PC-9 (cell line): ENCODE measurements at regions not wholly inside any gene's neighbourhood (a gene's known extent, or its start where the extent isn't known, plus 50 kb on each side); places are given as distances from the start of the nearest gene placed in this dataset.

Experiments used
- BruUV-seq: library from RNA; stranded (reverse); fragments of 400-500 nt; replicated peaks from 2 replicates; lab custom pipeline; 2021; lab: Mats Ljungman, UMichigan
- CTCF ChIA-PET: fragments of 300-600 bp; sonication (Branson Sonifier 250); formaldehyde crosslinking; loops from one replicate; lab custom pipeline; 2022; ENCODE audit warnings: antibody characterized with exemption; lab: Charles Lee
- POLR2A ChIA-PET: fragments of 300-600 bp; sonication (Branson Sonifier 250); formaldehyde crosslinking; loops from one replicate; lab custom pipeline; 2022; ENCODE audit warnings: antibody characterized with exemption; ENCODE audit not compliant: unreplicated experiment; lab: Charles Lee
- DNase-seq, 2 experiments: peaks; one replicate each; pipeline versions ENCODE4 v3.0.0 to v3.0.0-alpha.2; 2015 to 2022; ENCODE audit warnings: mixed read lengths in 1 of 2
- H2AFZ ChIP-seq: fragments of 200-600 bp; sonication (generic); 2 replicates; pipeline ENCODE4 v1.8.1; 2017; ENCODE audit warnings: antibody characterized with exemption
- H3F3A ChIP-seq: fragments of 200-600 bp; sonication (generic); 2 replicates; pipeline ENCODE4 v1.8.1; 2017; ENCODE audit warnings: antibody characterized with exemption, mild to moderate bottlenecking, low read depth; ENCODE audit not compliant: insufficient read depth
- H3K27ac ChIP-seq: fragments of 200-600 bp; sonication (generic); 2 replicates; pipeline ENCODE4 v1.6.1; 2016; ENCODE audit warnings: mixed run types
- H3K27me3 ChIP-seq: fragments of 200-600 bp; sonication (generic); 2 replicates; pipeline ENCODE4 v1.6.1; 2016; ENCODE audit warnings: low read depth, mixed run types; ENCODE audit not compliant: insufficient read depth
- H3K36me3 ChIP-seq: fragments of 200-600 bp; sonication (generic); 2 replicates; pipeline ENCODE4 v1.6.1; 2016; ENCODE audit warnings: low read depth, mixed run types
- H3K4me1 ChIP-seq: fragments of 200-600 bp; sonication (generic); replicated peaks from 2 replicates; pipeline ENCODE4 v1.6.1; 2016; ENCODE audit warnings: mixed run types; ENCODE audit not compliant: insufficient read depth
- H3K4me2 ChIP-seq: fragments of 200-600 bp; sonication (generic); 2 replicates; pipeline ENCODE4 v1.6.1; 2017; ENCODE audit warnings: mixed run types
- H3K4me3 ChIP-seq: fragments of 200-600 bp; sonication (generic); 2 replicates; pipeline ENCODE4 v1.6.1; 2016; ENCODE audit warnings: mixed run types
- H3K79me2 ChIP-seq: fragments of 200-600 bp; sonication (generic); 2 replicates; pipeline ENCODE4 v1.6.1; 2017; ENCODE audit warnings: low read depth, mixed run types
- H3K9me2 ChIP-seq: fragments of 200-600 bp; sonication (generic); 2 replicates; pipeline ENCODE4 v1.8.1; 2017; ENCODE audit warnings: mild to moderate bottlenecking; ENCODE audit not compliant: insufficient read depth
- H3K9me3 ChIP-seq: fragments of 200-600 bp; sonication (generic); 2 replicates; pipeline ENCODE4 v1.8.1; 2016; ENCODE audit warnings: low read depth; ENCODE audit not compliant: insufficient read depth
- H4K20me1 ChIP-seq: fragments of 200-600 bp; sonication (generic); 2 replicates; pipeline ENCODE4 v1.8.1; 2017; ENCODE audit not compliant: insufficient read depth
- CTCF ChIP-seq: fragments of 200-600 bp; sonication (generic); conservative IDR thresholded peaks from 2 replicates; pipeline ENCODE4 v1.6.1; 2017; ENCODE audit warnings: mixed run types, antibody characterized with exemption, mild to moderate bottlenecking, moderate library complexity
- EZH2 ChIP-seq: fragments of 200-600 bp; sonication (generic); IDR thresholded peaks from 2 replicates; pipeline ENCODE4 v1.8.0; 2017; ENCODE audit warnings: antibody characterized with exemption, low read depth
- intact Hi-C: fragments of 100-400 bp; cut with micrococcal nuclease; formaldehyde crosslinking; loops from one replicate; pipeline ENCODE4 v1.10.0; 2022; ENCODE audit not compliant: unreplicated experiment

GRCh38 chr13:53694814-53695532 lies 666.4 kb downstream of the OLFM4 start:
- BruUV-seq, result no TSS peak
- POLR2A ChIA-PET, result no interaction called here
- Histone ChIP-seq H3K27me3 (no peaks in the 10 kb centered on the region), H4K20me1 (no peaks in the 10 kb centered on the region), H3K27ac (no peak overlapping the region), H3K79me2 (no peaks in the 10 kb centered on the region), H3K9me2 (no peaks in the 10 kb centered on the region), H3F3A (no peaks in the 10 kb centered on the region), H3K36me3 (no peaks in the 10 kb centered on the region), H2AFZ (no peak overlapping the region), H3K9me3 (no peaks in the 10 kb centered on the region), H3K4me3 (no peak overlapping the region), H3K4me1 (no peaks in the 10 kb centered on the region), H3K4me2 (no peak overlapping the region)
- no peak for DNase-seq
- intact Hi-C loops, result no loop called here
- CTCF ChIA-PET, result no interaction called here
- TF ChIP-seq EZH2 (no peak), CTCF (no peak)

GRCh38 chr13:53703371-53704080 lies 674.9 kb downstream of the OLFM4 start:
- H3K27me3 ChIP-seq, result no peaks in the 10 kb centered on the region
- H2AFZ ChIP-seq, result no peak overlapping the region
- H3K9me3 ChIP-seq, result no peaks in the 10 kb centered on the region
- no peak for DNase-seq
- no peak overlapping the region for H3K27ac ChIP-seq
- no peak overlapping the region for H3K4me2 ChIP-seq
- intact Hi-C loops, result no loop called here
- no peaks in the 10 kb centered on the region for H3K79me2 ChIP-seq
- no peaks in the 10 kb centered on the region for H3K36me3 ChIP-seq
- POLR2A ChIA-PET, result no interaction called here
- no peak overlapping the region for H3K4me3 ChIP-seq
- no peaks in the 10 kb centered on the region for H4K20me1 ChIP-seq
- TF ChIP-seq CTCF, result no peak
- no peak for TF ChIP-seq EZH2
- no peaks in the 10 kb centered on the region for H3F3A ChIP-seq
- no peaks in the 10 kb centered on the region for H3K9me2 ChIP-seq
- H3K4me1 ChIP-seq, result no peaks in the 10 kb centered on the region
- BruUV-seq, result no TSS peak
- CTCF ChIA-PET, result no interaction called here

GRCh38 chr13:53719281-53719680 lies 690.7 kb downstream of the OLFM4 start:
- H3K9me2 ChIP-seq, result no peaks in the 10 kb centered on the region
- no peaks in the 10 kb centered on the region for H3K4me1 ChIP-seq
- H3K79me2 ChIP-seq, result no peaks in the 10 kb centered on the region
- POLR2A ChIA-PET, result no interaction called here
- no peaks in the 10 kb centered on the region for H3K36me3 ChIP-seq
- intact Hi-C loops, result no loop called here
- no peak overlapping the region for H3K4me3 ChIP-seq
- H3F3A ChIP-seq, result no peaks in the 10 kb centered on the region
- CTCF ChIA-PET, result no interaction called here
- BruUV-seq, result no TSS peak
- H3K27me3 ChIP-seq, result no peaks in the 10 kb centered on the region
- H2AFZ ChIP-seq, result no peak overlapping the region
- no peak overlapping the region for H3K27ac ChIP-seq
- TF ChIP-seq EZH2 (no peak), CTCF (no peak)
- H3K9me3 ChIP-seq, result no peaks in the 10 kb centered on the region
- H3K4me2 ChIP-seq, result no peak overlapping the region
- no peak for DNase-seq
- H4K20me1 ChIP-seq, result no peaks in the 10 kb centered on the region; the same call in 1 of the 2 replicates
